GM13976 (cell line): ENCODE measurements at regions not wholly inside any gene's neighbourhood (a gene's known extent, or its start where the extent isn't known, plus 50 kb on each side); places are given as distances from the start of the nearest gene placed in this dataset.
"Not testable (repeated sequence)": the region's sequence is repeated elsewhere in the genome, so short reads cannot be mapped to it uniquely, and the experiment has no call there.

Experiments used
- DNase-seq: peaks from one replicate; pipeline ENCODE4 v3.0.0; 2012; ENCODE audit warnings: low spot score
- CTCF ChIP-seq: IDR thresholded peaks from 2 replicates; pipeline ENCODE4 v1.5.1; 2012; ENCODE audit warnings: borderline replicate concordance, mild to moderate bottlenecking; ENCODE audit not compliant: insufficient read depth; ENCODE audit errors: extremely low read depth, missing control alignments, control extremely low read depth
- in situ Hi-C: fragments of 300-500 bp; cut with MboI; formaldehyde crosslinking; loops from one replicate; pipeline ENCODE4 v1.12.0; 2022; ENCODE audit warnings: low sequenced_read_pairs, mixed read lengths, inconsistent platforms; ENCODE audit not compliant: unreplicated experiment

- no peak for DNase-seq
- in situ Hi-C loops: no loop called here
- TF ChIP-seq CTCF: no peak
Measured at GRCh38 chr4:129278868-129279267, 182.9 kb downstream of the C4orf33 start.

GRCh38 chr4:129282293-129282692 lies 186.3 kb downstream of the C4orf33 start:
- no peak for TF ChIP-seq CTCF
- DNase-seq: no peak
- in situ Hi-C loops: no loop called here

GRCh38 chr4:129292194-129292593 lies 196.2 kb downstream of the C4orf33 start:
- DNase-seq, in situ Hi-C loops: not testable (repeated sequence)

- no peak for TF ChIP-seq CTCF
- no peak for DNase-seq
Measured at GRCh38 chr4:129314781-129315180, 218.8 kb downstream of the C4orf33 start.

GRCh38 chr4:129322920-129323319 lies 227.0 kb downstream of the C4orf33 start:
- TF ChIP-seq CTCF: no peak
- DNase-seq: no peak
- in situ Hi-C loops: no loop called here

More at GRCh38 chr4:129314781-129315180, 218.8 kb downstream of the C4orf33 start:
- in situ Hi-C loops: no loop called here

GRCh38 chr4:129323658-129324057 lies 227.7 kb downstream of the C4orf33 start:
- in situ Hi-C loops: no loop called here
- TF ChIP-seq CTCF: no peak
- DNase-seq: no peak

GRCh38 chr4:129326571-129327460 lies 230.9 kb downstream of the C4orf33 start:
- in situ Hi-C loops: no loop called here
- no peak for DNase-seq
- no peak for TF ChIP-seq CTCF
